ENCODE measurements at regions not wholly inside any gene's neighbourhood (a gene's known extent, or its start where the extent isn't known, plus 50 kb on each side); places are given as distances from the start of the nearest gene placed in this dataset.

DNA sequence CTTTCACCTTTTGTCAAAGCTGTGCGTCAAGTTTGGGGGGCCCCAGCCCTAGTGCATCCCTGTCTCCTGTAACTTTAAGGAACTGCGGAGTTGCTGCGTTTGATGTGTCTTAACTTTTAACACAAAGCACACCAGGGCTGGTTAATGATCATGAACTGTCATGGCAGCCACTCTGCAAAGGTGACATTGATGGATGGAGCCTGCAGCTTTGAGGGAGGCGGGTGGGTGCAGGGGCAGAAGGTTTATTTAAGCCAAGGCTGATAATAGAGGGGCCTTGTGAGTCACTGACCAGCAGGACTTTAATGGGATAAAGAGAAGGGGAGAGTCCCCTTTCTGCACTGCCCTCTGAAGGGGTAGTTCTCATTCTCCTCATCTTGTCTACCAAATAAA, 190.2 kb upstream of the GATA6 start:
- TF ChIP-seq, protein P1, sequence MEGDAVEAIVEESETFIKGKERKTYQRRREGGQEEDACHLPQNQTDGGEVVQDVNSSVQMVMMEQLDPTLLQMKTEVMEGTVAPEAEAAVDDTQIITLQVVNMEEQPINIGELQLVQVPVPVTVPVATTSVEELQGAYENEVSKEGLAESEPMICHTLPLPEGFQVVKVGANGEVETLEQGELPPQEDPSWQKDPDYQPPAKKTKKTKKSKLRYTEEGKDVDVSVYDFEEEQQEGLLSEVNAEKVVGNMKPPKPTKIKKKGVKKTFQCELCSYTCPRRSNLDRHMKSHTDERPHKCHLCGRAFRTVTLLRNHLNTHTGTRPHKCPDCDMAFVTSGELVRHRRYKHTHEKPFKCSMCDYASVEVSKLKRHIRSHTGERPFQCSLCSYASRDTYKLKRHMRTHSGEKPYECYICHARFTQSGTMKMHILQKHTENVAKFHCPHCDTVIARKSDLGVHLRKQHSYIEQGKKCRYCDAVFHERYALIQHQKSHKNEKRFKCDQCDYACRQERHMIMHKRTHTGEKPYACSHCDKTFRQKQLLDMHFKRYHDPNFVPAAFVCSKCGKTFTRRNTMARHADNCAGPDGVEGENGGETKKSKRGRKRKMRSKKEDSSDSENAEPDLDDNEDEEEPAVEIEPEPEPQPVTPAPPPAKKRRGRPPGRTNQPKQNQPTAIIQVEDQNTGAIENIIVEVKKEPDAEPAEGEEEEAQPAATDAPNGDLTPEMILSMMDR (IDR thresholded peaks at IDR 0.05): no peak
- TF ChIP-seq POLR2A (IDR thresholded peaks at IDR 0.05): no peak

Measured in thyroid gland (tissue), 4 donors.